ENCODE measurements at regions not wholly inside any gene's neighbourhood (a gene's known extent, or its start where the extent isn't known, plus 50 kb on each side); places are given as distances from the start of the nearest gene placed in this dataset.

DNA sequence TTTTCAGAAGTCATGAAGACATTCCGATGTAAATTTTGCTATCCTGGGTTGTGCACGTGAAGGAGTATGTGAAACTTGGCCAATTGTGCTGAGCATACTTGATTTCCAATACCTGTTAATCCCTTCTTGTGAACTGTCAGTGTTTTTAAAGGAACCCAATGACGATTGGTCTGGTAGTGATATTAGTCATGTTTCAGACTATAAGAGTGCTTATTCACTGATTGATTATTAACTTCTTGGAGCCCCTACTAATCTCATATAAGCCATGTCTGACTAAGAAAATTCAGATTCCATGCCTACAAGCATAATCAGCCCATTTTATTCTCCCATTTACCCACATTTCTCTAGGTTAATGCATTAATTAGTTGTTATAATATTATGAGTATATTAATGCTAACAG, 330.8 kb upstream of the MTNR1B start:
- intact Hi-C loops (cut with DNase I) = no loop called here
- Histone ChIP-seq H3K27ac (no peak overlapping the region), H3K4me1 (no peaks in the 10 kb centered on the region), H3K9me3 (no peaks in the 10 kb centered on the region), H3K27me3 (no peaks in the 10 kb centered on the region), H3K36me3 (no peaks in the 10 kb centered on the region), H3K4me3 (no peak overlapping the region)
- TF ChIP-seq CTCF (IDR thresholded peaks at IDR 0.05) = no peak
- no peak for DNase-seq (ENCODE audit: low spot score in 2 of 2)

DNA sequence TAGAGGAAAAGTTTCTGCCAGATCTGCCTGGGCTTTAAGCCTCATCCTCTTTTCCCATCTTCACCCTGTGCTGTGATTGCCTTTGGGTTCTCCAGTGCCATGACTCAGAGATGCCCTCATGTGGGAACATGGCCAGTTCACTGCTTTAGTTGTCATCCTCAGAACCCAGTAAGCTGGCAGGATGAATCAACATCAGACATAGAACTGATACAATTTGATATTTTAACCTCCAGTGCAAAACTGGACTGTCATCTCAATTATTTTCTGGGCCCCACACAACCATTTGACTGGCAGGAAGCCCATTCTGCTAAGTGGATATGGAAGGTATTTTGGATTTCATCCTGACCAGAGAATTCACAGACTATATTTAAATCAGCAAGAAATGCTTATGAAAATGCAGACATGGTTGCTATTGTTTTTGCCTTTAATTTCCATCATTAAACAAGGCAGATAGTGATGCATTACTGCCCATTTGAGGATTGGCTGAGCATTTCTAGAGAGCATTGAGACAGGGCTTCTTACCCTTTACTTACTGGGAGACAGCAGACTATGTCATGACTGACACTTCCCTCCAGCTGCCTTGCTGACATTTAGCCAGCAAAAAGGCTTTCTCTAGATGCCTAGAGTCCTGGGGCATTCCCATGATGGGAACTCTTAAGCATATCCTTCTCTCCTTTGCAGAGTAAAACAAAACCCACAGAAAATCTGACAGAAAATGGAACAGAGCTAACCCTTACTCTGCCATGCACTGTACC, 327.1 kb upstream of the MTNR1B start:
- H3K27ac ChIP-seq = no peak overlapping the region
- TF ChIP-seq CTCF (IDR thresholded peaks at IDR 0.05) = no peak
- no peaks in the 10 kb centered on the region for H3K4me1 ChIP-seq
- no peak for DNase-seq (ENCODE audit: low spot score in 2 of 2)
- H3K36me3 ChIP-seq = no peaks in the 10 kb centered on the region
- no peaks in the 10 kb centered on the region for H3K9me3 ChIP-seq
- H3K4me3 ChIP-seq = no peak overlapping the region
- intact Hi-C loops (cut with DNase I) = no loop called here
- no peaks in the 10 kb centered on the region for H3K27me3 ChIP-seq

GRCh38 chr11:92643827-92644226, 325.6 kb upstream of the MTNR1B start:
- no peaks in the 10 kb centered on the region for H3K4me1 ChIP-seq
- DNase-seq (ENCODE audit: low spot score in 2 of 2) = no peak
- no peaks in the 10 kb centered on the region for H3K27me3 ChIP-seq
- intact Hi-C loops (cut with DNase I) = no loop called here
- H3K27ac ChIP-seq = no peak overlapping the region
- H3K4me3 ChIP-seq = no peak overlapping the region
- H3K9me3 ChIP-seq = no peaks in the 10 kb centered on the region
- no peaks in the 10 kb centered on the region for H3K36me3 ChIP-seq
- no peak for TF ChIP-seq CTCF (IDR thresholded peaks at IDR 0.05)

DNA sequence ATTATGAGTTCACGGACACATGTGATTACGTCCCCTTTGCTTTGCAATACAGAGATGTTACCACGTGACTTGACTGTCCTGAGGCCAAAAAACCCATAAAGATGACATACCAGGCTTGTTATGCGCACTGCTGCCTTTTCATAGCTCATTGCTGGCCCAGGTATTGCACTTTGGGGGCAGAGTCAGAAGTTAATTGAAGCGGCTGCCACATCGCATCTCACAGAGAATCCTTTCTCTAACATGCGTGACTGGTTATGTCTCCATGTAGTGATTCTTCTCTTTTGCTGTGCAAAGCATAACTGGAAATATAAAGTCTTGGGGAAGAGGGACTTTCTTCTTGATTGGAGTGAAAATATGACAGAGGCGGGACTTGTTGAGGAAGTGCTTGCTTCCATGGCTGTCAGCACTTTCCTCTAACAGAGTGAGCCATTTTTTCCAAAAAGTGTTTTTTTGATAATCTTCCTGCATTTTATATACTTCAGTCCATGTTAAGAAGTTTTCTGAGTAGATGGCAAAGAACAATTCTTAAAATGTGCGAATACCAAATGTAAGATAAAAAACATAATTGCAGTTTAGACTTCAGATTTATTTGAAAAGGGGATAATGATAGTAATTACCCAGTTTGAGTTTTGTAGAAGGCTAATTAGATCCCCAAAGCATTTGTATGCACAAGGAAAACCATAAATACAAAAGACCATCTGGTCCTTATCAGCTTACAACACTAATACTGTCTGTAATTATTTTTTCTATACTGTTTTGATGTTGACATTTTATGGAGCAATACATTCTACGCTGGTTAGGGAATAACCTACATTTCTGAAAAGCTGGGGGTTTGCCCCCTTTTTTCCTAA, 324.6 kb upstream of the MTNR1B start:
- DNase-seq (ENCODE audit: low spot score in 2 of 2) = no peak
- H3K4me3 ChIP-seq = no peak overlapping the region
- intact Hi-C loops (cut with DNase I) = no loop called here
- no peaks in the 10 kb centered on the region for H3K4me1 ChIP-seq
- no peak overlapping the region for H3K27ac ChIP-seq
- TF ChIP-seq CTCF (IDR thresholded peaks at IDR 0.05) = no peak
- H3K27me3 ChIP-seq = no peaks in the 10 kb centered on the region
- H3K36me3 ChIP-seq = no peaks in the 10 kb centered on the region
- no peaks in the 10 kb centered on the region for H3K9me3 ChIP-seq

GRCh38 chr11:92651159-92651558, 318.3 kb upstream of the MTNR1B start:
- no peak overlapping the region for H3K4me3 ChIP-seq
- H3K27ac ChIP-seq = no peak overlapping the region
- no peaks in the 10 kb centered on the region for H3K9me3 ChIP-seq
- no peaks in the 10 kb centered on the region for H3K4me1 ChIP-seq
- DNase-seq (ENCODE audit: low spot score in 2 of 2) = no peak
- no peak for TF ChIP-seq CTCF (IDR thresholded peaks at IDR 0.05)
- H3K27me3 ChIP-seq = no peaks in the 10 kb centered on the region
- intact Hi-C loops (cut with DNase I) = no loop called here
- no peaks in the 10 kb centered on the region for H3K36me3 ChIP-seq

Measured in ascending aorta (tissue), 2 donors.